DOHH2 (cell line): ENCODE measurements at regions not wholly inside any gene's neighbourhood (a gene's known extent, or its start where the extent isn't known, plus 50 kb on each side); places are given as distances from the start of the nearest gene placed in this dataset.

Source experiments
- CTCF ChIP-seq: fragments of 200-600 bp; sonication (generic); IDR thresholded peaks from one replicate; pipeline ENCODE4 v1.5.1; 2014; ENCODE audit warnings: antibody characterized with exemption, mild to moderate bottlenecking, low read depth, low read length; ENCODE audit not compliant: poor library complexity, severe bottlenecking
- EZH2phosphoT487 ChIP-seq: fragments of 200-600 bp; sonication (generic); IDR thresholded peaks from 2 replicates; pipeline ENCODE4 v1.6.1; 2017; ENCODE audit warnings: borderline replicate concordance, mild to moderate bottlenecking, antibody characterized with exemption, low read length, moderate library complexity, mixed read lengths

DNA sequence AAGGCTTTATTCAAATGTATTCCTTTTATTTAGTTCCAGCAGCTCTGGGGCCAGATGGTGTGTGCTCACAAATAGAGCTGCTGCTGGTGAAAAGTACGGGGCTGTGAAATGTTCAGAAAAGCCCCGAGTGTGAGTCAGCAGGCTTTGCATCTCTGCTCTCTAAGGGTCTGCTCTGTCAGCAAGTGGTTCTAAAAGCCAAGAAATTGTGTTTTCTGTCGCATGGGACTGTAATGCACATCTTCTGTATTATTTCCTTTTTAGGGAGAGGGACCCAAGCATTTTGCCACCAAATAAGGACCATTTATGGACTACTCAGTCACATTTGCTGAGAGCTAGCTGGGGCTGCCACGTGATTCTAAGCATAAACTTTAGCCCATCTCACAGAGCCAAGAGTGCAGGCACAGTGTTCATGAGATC is 82.9 kb upstream of the NHS start:
- no peak for TF ChIP-seq CTCF
- TF ChIP-seq EZH2phosphoT487: no peak
